Natural killer cell (primary cell): ENCODE measurements at regions not wholly inside any gene's neighbourhood (a gene's known extent, or its start where the extent isn't known, plus 50 kb on each side); places are given as distances from the start of the nearest gene placed in this dataset.

Experiments used
- ATAC-seq, 3 donors: fragments of 150-1000 bp in 2 of 3; fragments of 200-7000 bp in 1 of 3; cut with Tn5 transposase; 1 replicate in 1 of 3; 2 replicates in 2 of 3; pipeline ENCODE4 v1.10.0; 2021; ENCODE audit warnings: mild to moderate bottlenecking in 2 of 3, moderate library complexity in 2 of 3
- DNase-seq, 2 donors: peaks; one replicate each; pipeline versions ENCODE4 v3.0.0 to v3.0.0-alpha.2; 2013 to 2021; ENCODE audit warnings: mixed read lengths in 1 of 2
- H3K27ac ChIP-seq: one replicate; pipeline ENCODE4 v1.5.1; 2013; ENCODE audit warnings: mild to moderate bottlenecking, low read length
- H3K27me3 ChIP-seq: one replicate; pipeline ENCODE4 v1.6.1; 2013; ENCODE audit warnings: low read length; ENCODE audit not compliant: control insufficient read depth, insufficient read depth
- H3K36me3 ChIP-seq: one replicate; pipeline ENCODE4 v1.6.1; 2013; ENCODE audit warnings: low read length; ENCODE audit not compliant: control insufficient read depth, insufficient read depth
- H3K4me1 ChIP-seq: one replicate; pipeline ENCODE4 v1.6.1; 2013; ENCODE audit warnings: low read length; ENCODE audit not compliant: control insufficient read depth, insufficient read depth
- H3K4me3 ChIP-seq: one replicate; pipeline ENCODE4 v1.5.1; 2013; ENCODE audit warnings: low read length
- H3K9me3 ChIP-seq: one replicate; pipeline ENCODE4 v1.6.1; 2013; ENCODE audit warnings: low read length; ENCODE audit not compliant: control insufficient read depth, insufficient read depth
- H3K27ac Mint-ChIP-seq, 2 donors: one replicate each; pipeline ENCODE4 v1.8.0; 2022; ENCODE audit warnings: mild to moderate bottlenecking in 2 of 2, mixed read lengths in 2 of 2, moderate library complexity in 1 of 2
- H3K27me3 Mint-ChIP-seq, 2 donors: one replicate each; pipeline ENCODE4 v1.8.0; 2022; ENCODE audit warnings: low read depth in 2 of 2, mixed read lengths in 2 of 2
- H3K36me3 Mint-ChIP-seq: one replicate; pipeline ENCODE4 v1.8.0; 2022; ENCODE audit warnings: mixed read lengths
- H3K4me1 Mint-ChIP-seq, 2 donors: one replicate each; pipeline ENCODE4 v1.8.0; 2022; ENCODE audit warnings: mixed read lengths in 2 of 2
- H3K4me3 Mint-ChIP-seq: one replicate; pipeline ENCODE4 v1.8.0; 2022; ENCODE audit warnings: mild to moderate bottlenecking, moderate library complexity, mixed read lengths
- H3K9me3 Mint-ChIP-seq, 2 donors: one replicate each; pipeline ENCODE4 v1.8.0; 2022; ENCODE audit warnings: mixed read lengths in 2 of 2
- CTCF ChIP-seq: fragments of 200-600 bp; IDR thresholded peaks from one replicate; pipeline ENCODE4 v1.8.0; 2022; ENCODE audit warnings: antibody characterized with exemption
- WGBS: methylation state at CpG from one replicate; pipeline ENCODE4 v1.1.7; 2013; ENCODE audit warnings: missing lambda C conversion rate; ENCODE audit not compliant: insufficient coverage; 5-methylcytosine and 5-hydroxymethylcytosine counted together
- intact Hi-C: fragments of 100-400 bp; cut with micrococcal nuclease; formaldehyde crosslinking; loops from one replicate; pipeline ENCODE4 v1.14.2; 2022

GRCh38 chr20:16128538-16129106 is 444.6 kb downstream of the KIF16B start:
- ATAC-seq, result no peak
- TF ChIP-seq CTCF, result no peak
- Histone ChIP-seq H3K36me3 (no peaks in the 10 kb centered on the region), H3K4me1 (no peaks in the 10 kb centered on the region), H3K27me3 (no peaks in the 10 kb centered on the region), H3K4me3 (no peak overlapping the region), H3K27ac (no peak overlapping the region), H3K9me3 (no peaks in the 10 kb centered on the region)
- Mint-ChIP-seq H3K27me3 (peaks cover 0 to 7% of the 10 kb centered on the region in 2 donors), H3K4me3 (no peak overlapping the region), H3K4me1 (no peaks in the 10 kb centered on the region), H3K27ac (no peak overlapping the region), H3K9me3 (no peaks in the 10 kb centered on the region), H3K36me3 (no peaks in the 10 kb centered on the region)
- WGBS, result 84% methylated on average over 2 of the region's 2 CpGs
- DNase-seq, result no peak
- intact Hi-C loops, result no loop called here

GRCh38 chr20:16125816-16126215 is 447.4 kb downstream of the KIF16B start:
- no peaks in the 10 kb centered on the region for H3K27me3 ChIP-seq
- H3K27ac Mint-ChIP-seq, result no peak overlapping the region
- no peaks in the 10 kb centered on the region for H3K9me3 ChIP-seq
- H3K4me3 ChIP-seq, result no peak overlapping the region
- H3K4me1 ChIP-seq, result no peaks in the 10 kb centered on the region
- no peaks in the 10 kb centered on the region for H3K36me3 Mint-ChIP-seq
- H3K27me3 Mint-ChIP-seq, result peaks cover 0 to 7% of the 10 kb centered on the region in 2 donors
- H3K4me3 Mint-ChIP-seq, result no peak overlapping the region
- no peaks in the 10 kb centered on the region for H3K36me3 ChIP-seq
- 99% methylated on average over 4 of the region's 4 CpGs for WGBS
- H3K9me3 Mint-ChIP-seq, result no peaks in the 10 kb centered on the region
- ATAC-seq (no peak), DNase-seq (no peak)
- no peak for TF ChIP-seq CTCF
- intact Hi-C loops, result no loop called here
- no peaks in the 10 kb centered on the region for H3K4me1 Mint-ChIP-seq
- H3K27ac ChIP-seq, result no peak overlapping the region

- Histone ChIP-seq H3K36me3 (no peaks in the 10 kb centered on the region), H3K9me3 (no peaks in the 10 kb centered on the region), H3K27ac (no peak overlapping the region), H3K4me1 (no peaks in the 10 kb centered on the region), H3K27me3 (no peaks in the 10 kb centered on the region), H3K4me3 (no peak overlapping the region)
- ATAC-seq, result no peak
- intact Hi-C loops, result no loop called here
- H3K27ac Mint-ChIP-seq, result no peak overlapping the region
- peaks cover 0 to 7% of the 10 kb centered on the region in 2 donors for H3K27me3 Mint-ChIP-seq
- WGBS, result 90% methylated on average over 6 of the region's 9 CpGs
- DNase-seq, result no peak
- H3K4me1 Mint-ChIP-seq, result no peaks in the 10 kb centered on the region
- H3K4me3 Mint-ChIP-seq, result no peak overlapping the region
- H3K36me3 Mint-ChIP-seq, result no peaks in the 10 kb centered on the region
- TF ChIP-seq CTCF, result no peak
- no peaks in the 10 kb centered on the region for H3K9me3 Mint-ChIP-seq
Observed at GRCh38 chr20:16124911-16125776, 448.1 kb downstream of the KIF16B start.
